HG02852 (cell line): ENCODE measurements at regions not wholly inside any gene's neighbourhood (a gene's known extent, or its start where the extent isn't known, plus 50 kb on each side); places are given as distances from the start of the nearest gene placed in this dataset.

Experiments used
- ATAC-seq: cut with Tn5 transposase; IDR thresholded peaks from one replicate; pipeline ENCODE4 v1.9.1; 2021; ENCODE audit warnings: mild to moderate bottlenecking, moderate library complexity; ENCODE audit not compliant: unreplicated experiment

DNA sequence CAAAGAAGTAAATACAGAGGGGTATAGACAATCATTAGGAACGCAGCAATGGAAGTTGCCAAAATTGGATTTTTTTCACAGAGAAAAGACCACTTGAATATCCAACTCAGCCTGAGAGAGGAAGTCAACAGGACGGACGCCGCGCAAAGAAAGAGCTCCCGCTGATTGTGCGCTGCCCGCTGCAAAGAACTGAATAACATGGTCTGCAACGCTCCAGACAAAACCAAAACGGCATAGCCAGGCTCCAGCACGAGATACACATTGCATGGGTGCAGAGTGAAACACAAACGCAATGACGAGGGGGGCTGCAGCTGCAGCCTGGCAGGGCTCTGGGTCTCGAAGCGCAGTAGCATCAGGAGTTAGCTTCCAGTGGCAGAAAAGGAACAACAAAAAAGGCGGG, 113.9 kb upstream of the MGMT start:
- ATAC-seq, result no peak

DNA sequence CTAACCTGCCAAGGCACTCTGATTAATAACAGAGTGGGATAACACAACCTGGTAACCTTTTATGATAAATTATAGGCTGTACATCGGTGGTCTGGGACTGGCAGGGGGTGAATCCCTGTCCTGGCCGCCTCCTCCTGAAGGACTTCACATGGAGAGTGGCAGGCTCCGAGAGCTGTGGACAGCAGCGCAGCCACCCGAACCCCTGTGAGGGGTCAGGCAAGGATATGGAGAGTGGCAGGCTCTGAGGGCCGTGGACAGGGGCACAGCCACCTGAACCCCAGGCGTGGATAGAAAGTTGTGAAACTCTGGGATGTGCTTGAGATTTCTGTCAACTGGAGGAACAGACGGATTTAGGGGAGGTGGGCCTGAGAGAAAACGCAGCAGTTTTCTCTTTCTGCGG, 107.0 kb upstream of the MGMT start:
- no peak for ATAC-seq

GRCh38 chr10:129361676-129362376, 105.2 kb upstream of the MGMT start:
- ATAC-seq, result no peak

DNA sequence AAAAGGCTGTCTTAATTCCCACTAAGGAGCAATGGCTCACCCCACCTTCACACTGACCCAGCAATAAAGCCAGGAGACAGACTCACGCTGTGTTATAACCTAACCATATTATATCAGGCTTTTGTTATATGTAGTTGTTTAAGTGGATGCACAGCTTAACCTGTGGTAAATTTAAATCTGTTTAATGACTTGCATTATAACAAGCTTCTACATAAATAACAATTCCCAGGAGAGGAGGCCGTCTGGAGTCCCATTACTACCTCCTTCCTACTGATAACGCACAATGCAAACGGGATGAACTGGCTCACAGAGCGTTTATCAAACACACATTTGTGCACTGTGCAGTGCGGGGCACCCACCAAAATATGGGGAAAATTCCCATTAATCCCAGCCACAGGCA, 102.1 kb upstream of the MGMT start:
- no peak for ATAC-seq

- ATAC-seq, result no peak
Measured at GRCh38 chr10:129365767-129366402, 101.2 kb upstream of the MGMT start.

DNA sequence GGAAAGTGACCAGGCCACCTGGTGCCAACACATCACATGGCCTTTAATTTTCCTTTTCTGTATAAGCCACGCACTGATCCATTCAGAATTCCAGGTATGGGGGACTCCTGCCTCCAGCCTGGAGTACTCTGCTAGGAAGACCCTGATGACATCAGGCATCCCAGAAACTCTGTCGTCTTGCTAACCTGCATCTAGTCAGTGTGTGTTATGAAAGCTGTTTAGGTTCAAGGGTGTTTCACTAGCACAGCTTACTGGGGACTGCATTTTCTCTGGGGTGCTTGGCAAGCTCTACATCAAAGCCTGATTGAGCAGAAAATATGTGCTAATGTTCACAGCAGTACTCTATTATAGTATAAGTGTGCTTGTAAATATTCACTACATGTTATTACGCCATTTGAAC, 100.6 kb upstream of the MGMT start:
- ATAC-seq, result no peak

DNA sequence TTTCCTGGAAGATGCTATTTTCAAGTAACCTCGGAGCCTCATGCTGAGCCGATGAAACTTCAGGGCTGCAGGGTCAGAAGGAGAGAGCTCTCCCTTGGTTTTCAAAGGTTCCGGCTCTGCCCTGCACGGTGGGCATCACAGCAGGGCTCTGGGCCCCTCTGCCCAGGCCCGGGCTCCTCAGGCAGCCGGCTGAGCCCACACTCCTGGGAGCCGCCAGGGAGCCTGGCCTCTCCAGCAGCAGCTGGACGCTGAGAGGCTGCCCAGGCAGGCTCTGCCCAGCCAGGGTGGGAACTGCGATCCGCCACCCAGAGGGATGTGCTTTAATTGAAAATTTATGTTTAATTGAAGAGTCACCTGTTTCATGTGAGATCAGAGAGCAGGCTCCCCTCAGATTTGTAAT, 97.5 kb upstream of the MGMT start:
- no peak for ATAC-seq

DNA sequence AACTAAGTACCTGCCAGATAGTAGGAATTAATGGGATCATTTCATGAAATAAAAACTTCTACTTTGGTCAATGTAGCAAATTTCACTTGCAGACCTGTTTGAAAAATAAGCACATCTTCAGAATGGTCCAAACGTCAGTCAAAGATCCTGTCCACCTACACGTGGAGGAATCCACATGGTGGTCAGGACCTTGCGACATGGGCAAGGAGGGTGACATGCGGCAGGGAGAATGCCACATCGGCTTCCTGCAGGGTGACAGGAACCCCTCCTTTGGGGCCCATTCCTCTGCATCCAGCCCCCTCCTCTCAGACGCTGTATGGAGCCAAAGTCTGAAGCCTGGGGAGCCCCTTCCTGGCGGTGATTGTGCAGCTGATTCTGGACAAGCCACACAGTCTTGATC, 95.5 kb upstream of the MGMT start:
- no peak for ATAC-seq

- no peak for ATAC-seq
Measured at GRCh38 chr10:129372172-129372571, 94.9 kb upstream of the MGMT start.

DNA sequence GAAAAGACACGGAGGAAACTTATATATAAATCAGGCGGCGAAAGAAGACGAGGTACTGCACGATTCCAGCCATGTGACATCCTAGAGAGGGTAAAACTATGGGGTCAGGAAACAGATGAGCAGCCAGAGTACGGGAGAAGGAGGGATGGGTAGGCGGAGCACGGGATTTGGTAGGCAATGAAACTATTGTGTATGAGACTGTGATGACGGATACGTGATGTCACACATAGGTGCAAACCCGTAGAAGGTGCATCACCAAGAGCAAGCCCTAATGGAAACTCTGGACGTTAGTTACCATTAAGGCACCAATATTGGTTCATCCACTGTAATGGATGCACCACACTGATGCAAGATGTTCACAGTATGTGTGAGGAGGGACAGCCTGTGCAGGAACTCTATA, 93.8 kb upstream of the MGMT start:
- no peak for ATAC-seq

DNA sequence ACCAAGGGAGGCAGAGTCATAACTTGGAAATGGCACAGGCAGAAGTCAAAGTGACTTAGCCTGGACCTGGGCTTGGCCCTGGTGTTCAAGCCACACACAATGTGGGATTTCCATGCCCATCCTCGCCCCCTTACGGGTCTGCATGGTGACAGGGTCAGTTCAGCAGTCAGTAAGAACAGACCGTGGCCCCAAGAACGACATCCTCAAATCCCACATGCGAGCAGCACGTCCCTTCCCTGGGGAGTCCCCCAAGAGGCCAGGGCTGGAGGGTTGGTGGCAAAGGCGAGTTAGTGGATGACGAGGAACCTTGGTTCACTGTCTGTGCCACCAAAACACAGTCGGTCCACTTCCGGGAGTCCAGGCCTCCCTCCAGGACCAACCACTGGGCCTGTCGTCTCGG, 93.3 kb upstream of the MGMT start:
- no peak for ATAC-seq

- ATAC-seq, result no peak
Measured at GRCh38 chr10:129375171-129375570, 91.9 kb upstream of the MGMT start.

DNA sequence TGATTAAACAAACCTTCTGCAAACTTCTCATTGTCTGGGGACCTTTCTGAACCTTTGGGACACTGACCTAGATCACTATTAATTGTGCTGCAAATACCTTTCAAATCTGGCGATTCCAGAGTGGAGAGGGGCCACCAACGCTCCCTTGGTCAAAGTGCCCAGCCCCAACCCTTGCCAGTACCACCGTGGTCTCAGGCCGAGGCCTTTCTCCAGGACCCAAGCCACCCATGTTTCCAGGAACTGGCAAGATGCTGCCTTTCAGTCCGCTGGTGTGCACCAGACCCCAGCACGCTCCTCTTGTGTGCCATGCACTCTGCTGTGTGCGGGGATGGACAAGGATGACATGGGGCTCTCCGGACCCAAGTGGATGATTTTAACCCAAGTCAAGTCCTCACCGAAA, 91.1 kb upstream of the MGMT start:
- no peak for ATAC-seq

DNA sequence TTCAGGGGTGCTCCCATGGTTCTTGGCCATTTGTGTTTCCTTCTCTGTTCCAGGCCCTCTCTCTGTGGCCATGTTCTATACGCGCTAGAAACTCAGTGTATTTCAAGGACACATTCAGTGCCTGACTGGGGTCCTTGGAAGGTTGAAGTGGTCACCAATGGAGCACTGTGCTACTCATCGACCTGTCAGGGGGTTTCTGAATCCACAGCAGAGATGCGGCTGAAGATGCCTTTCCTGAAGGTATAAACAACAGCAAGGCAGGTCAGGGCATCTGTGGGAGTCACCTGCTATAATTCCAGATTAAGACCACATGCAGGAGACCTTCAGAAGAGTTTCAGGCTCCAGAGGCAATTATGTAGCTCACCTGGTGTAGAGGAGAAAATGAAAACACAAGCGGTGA, 86.8 kb upstream of the MGMT start:
- no peak for ATAC-seq

DNA sequence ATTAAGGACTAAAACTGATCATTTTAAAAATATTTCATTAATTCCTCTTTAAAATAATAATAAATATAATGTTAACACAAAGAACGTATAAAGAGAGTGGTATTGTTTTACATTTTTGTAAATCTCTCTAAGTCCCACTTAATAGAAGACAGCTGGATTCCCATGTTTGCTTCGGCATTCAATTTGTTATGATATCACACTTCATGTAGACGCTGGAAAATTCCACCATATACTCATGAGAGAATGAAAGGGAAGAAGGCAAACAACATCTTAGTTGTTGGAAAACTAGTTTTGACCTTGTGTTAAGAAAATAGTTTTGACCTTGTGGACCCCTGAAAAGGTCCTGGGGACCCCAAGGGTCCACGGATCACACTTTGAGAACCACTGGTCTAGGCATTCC, 85.3 kb upstream of the MGMT start:
- no peak for ATAC-seq

DNA sequence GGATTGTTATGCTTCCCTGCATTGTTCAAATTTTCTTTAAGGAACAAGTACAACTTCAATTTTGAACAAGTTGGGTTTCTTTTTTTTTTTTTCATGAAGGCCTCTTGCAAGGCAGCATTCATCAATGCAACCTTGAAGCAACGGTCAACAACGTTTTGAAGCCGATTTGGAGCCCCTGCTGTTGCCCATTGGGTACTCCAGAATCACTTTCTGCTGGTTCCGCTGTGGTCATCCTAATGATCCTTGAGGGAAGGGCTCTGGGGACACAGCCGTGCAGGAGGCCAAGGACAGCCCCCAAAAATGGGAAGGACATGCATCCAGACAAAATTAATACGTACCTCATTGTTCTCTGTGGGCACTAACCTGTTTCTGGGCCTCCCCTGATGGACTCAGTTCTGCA, 84.6 kb upstream of the MGMT start:
- ATAC-seq, result no peak

GRCh38 chr10:129383651-129384050, 83.4 kb upstream of the MGMT start:
- no peak for ATAC-seq

DNA sequence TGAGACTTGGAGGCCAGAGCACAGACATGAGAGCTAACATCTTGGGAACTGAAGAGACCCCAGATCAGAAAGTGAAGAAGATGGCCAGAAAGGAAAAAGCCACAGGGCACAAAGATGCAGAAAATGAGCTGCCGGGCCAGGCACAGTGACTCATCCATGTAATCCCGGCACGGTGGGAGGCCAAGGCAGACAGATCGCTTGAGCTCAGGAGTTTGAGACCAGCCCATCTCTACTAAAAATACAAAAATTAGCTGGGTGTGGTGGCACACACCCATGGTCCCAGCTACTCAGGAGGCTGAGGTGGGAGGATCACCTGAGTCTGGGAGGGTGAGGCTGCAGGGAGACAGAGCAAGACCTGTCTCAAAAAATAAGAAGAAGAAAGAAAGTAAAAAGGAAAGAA, 81.4 kb upstream of the MGMT start:
- no peak for ATAC-seq

GRCh38 chr10:129386415-129387257, 80.4 kb upstream of the MGMT start:
- no peak for ATAC-seq

GRCh38 chr10:129387258-129387525, 79.8 kb upstream of the MGMT start:
- no peak for ATAC-seq

GRCh38 chr10:129388435-129388834, 78.6 kb upstream of the MGMT start:
- no peak for ATAC-seq

- ATAC-seq, result no peak
Measured at GRCh38 chr10:129389194-129389593, 77.8 kb upstream of the MGMT start.
